ENCODE measurements at regions not wholly inside any gene's neighbourhood (a gene's known extent, or its start where the extent isn't known, plus 50 kb on each side); places are given as distances from the start of the nearest gene placed in this dataset.

DNA sequence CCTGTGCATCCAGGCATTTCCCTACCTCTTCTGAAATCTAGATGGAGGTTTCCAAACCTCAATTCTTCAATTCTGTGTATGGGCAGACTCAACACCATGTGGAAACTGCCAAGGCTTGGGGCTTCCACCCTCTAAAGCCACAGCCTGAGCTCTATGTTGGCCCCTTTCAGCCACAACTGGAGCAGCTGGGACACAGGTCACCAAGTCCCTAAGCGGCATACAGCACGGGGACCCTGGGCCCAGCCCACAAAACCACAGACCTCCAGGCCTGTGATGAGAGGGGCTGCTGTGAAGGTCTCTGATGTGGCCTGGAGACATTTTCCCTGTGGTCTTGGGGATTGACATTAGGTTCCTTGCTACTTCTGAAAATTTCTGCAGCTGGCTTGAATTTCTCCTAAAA, 255.4 kb downstream of the TDRD15 start:
- TF ChIP-seq CTCF (IDR thresholded peaks at IDR 0.05; ENCODE audit: low read depth, low read length, poor library complexity, severe bottlenecking) (no peak), EZH2phosphoT487 (IDR thresholded peaks at IDR 0.05; ENCODE audit: borderline replicate concordance, low read length) (no peak)
